MM.1S (cell line): ENCODE measurements at regions not wholly inside any gene's neighbourhood (a gene's known extent, or its start where the extent isn't known, plus 50 kb on each side); places are given as distances from the start of the nearest gene placed in this dataset.

ENCODE experiments used
- DNase-seq: peaks from one replicate; pipeline ENCODE4 v3.0.0-alpha.2; 2015
- H2AFZ ChIP-seq: fragments of 300-600 bp; sonication (generic); 2 replicates; pipeline ENCODE4 v1.6.0; 2016; ENCODE audit warnings: antibody characterized with exemption, low read length
- H3F3A ChIP-seq: fragments of 300-600 bp; sonication (generic); 2 replicates; pipeline ENCODE4 v1.6.1; 2016; ENCODE audit warnings: mild to moderate bottlenecking, antibody characterized with exemption, low read length, moderate library complexity, mixed read lengths; ENCODE audit not compliant: insufficient read depth
- H3K27ac ChIP-seq: fragments of 300-600 bp; sonication (generic); 2 replicates; pipeline ENCODE4 v1.5.1; 2016; ENCODE audit warnings: mild to moderate bottlenecking, low read length
- H3K27me3 ChIP-seq: fragments of 300-600 bp; sonication (generic); replicated peaks from 2 replicates; pipeline ENCODE4 v1.6.0; 2016; ENCODE audit warnings: low read length; ENCODE audit not compliant: insufficient read depth
- H3K36me3 ChIP-seq: fragments of 300-600 bp; sonication (generic); replicated peaks from 2 replicates; pipeline ENCODE4 v1.6.1; 2016; ENCODE audit warnings: mild to moderate bottlenecking, low read length, mixed read lengths; ENCODE audit not compliant: insufficient read depth
- H3K4me1 ChIP-seq: fragments of 300-600 bp; sonication (generic); 2 replicates; pipeline ENCODE4 v1.6.1; 2016; ENCODE audit warnings: low read length, mixed read lengths
- H3K4me2 ChIP-seq: fragments of 300-600 bp; sonication (generic); 2 replicates; pipeline ENCODE4 v1.6.0; 2016; ENCODE audit warnings: low read depth, low read length
- H3K4me3 ChIP-seq: fragments of 300-600 bp; sonication (generic); 2 replicates; pipeline ENCODE4 v1.5.1; 2016; ENCODE audit warnings: low read length, mixed read lengths
- H3K79me2 ChIP-seq: fragments of 300-600 bp; sonication (generic); 2 replicates; pipeline ENCODE4 v1.6.1; 2016; ENCODE audit warnings: mixed run types, low read length, mixed read lengths
- H3K9ac ChIP-seq: fragments of 300-600 bp; sonication (generic); 2 replicates; pipeline ENCODE4 v1.6.1; 2016; ENCODE audit warnings: low read length, mixed read lengths
- H3K9me2 ChIP-seq: fragments of 300-600 bp; sonication (generic); replicated peaks from 2 replicates; pipeline ENCODE4 v1.6.1; 2016; ENCODE audit warnings: mild to moderate bottlenecking, low read length, mixed read lengths; ENCODE audit not compliant: insufficient read depth
- H3K9me3 ChIP-seq: fragments of 300-600 bp; sonication (generic); replicated peaks from 2 replicates; pipeline ENCODE4 v1.6.1; 2016; ENCODE audit warnings: mild to moderate bottlenecking, low read length, mixed read lengths; ENCODE audit not compliant: insufficient read depth
- H4K20me1 ChIP-seq: fragments of 300-600 bp; sonication (generic); 2 replicates; pipeline ENCODE4 v1.6.1; 2016; ENCODE audit warnings: mild to moderate bottlenecking, low read length, moderate library complexity, mixed read lengths; ENCODE audit not compliant: insufficient read depth
- EZH2 ChIP-seq: fragments of 300-600 bp; sonication (generic); optimal IDR thresholded peaks from 2 replicates; pipeline ENCODE3; 2017; ENCODE audit warnings: low read depth, mild to moderate bottlenecking, antibody characterized with exemption, low read length, mixed read lengths
- EZH2phosphoT487 ChIP-seq: fragments of 300-600 bp; sonication (generic); IDR thresholded peaks from 2 replicates; pipeline ENCODE4 v1.6.1; 2018; ENCODE audit warnings: antibody characterized with exemption, low read length
- TF ChIP-seq, protein P1 (sequence below): fragments of 300-600 bp; sonication (generic); IDR thresholded peaks from 2 replicates; pipeline ENCODE4 v1.5.1; 2016; ENCODE audit warnings: antibody characterized with exemption, low read length, mixed read lengths

DNA sequence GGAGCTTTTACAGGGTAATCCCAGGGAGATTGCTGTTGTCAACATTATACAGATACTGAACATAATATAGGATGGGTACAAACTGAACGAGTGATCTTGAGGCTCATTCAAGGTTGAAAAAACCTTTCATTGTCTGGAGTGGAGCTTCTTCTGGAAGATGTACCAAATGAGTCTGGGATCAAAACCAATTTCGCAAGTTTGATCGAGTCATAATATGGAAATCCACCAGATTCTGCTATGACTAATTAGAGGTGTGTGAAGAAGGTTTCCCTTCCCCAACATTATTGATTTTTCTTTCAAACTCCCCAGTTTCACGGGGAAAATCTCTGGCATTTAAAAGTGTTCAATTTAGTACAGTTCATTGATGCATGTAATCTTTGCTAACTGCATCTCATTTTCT lies 324.1 kb downstream of the ZFHX3 start:
- Histone ChIP-seq H3K36me3 (no peaks in the 10 kb centered on the region), H3K79me2 (no peaks in the 10 kb centered on the region), H3K9me2 (no peaks in the 10 kb centered on the region), H3K4me3 (no peak overlapping the region), H2AFZ (no peak overlapping the region), H3K9ac (no peak overlapping the region), H4K20me1 (no peaks in the 10 kb centered on the region), H3K27ac (no peak overlapping the region), H3F3A (no peaks in the 10 kb centered on the region), H3K4me2 (no peak overlapping the region), H3K27me3 (no peaks in the 10 kb centered on the region), H3K4me1 (no peaks in the 10 kb centered on the region), H3K9me3 (no peaks in the 10 kb centered on the region)
- TF ChIP-seq EZH2: no peak
- TF ChIP-seq, protein P1, sequence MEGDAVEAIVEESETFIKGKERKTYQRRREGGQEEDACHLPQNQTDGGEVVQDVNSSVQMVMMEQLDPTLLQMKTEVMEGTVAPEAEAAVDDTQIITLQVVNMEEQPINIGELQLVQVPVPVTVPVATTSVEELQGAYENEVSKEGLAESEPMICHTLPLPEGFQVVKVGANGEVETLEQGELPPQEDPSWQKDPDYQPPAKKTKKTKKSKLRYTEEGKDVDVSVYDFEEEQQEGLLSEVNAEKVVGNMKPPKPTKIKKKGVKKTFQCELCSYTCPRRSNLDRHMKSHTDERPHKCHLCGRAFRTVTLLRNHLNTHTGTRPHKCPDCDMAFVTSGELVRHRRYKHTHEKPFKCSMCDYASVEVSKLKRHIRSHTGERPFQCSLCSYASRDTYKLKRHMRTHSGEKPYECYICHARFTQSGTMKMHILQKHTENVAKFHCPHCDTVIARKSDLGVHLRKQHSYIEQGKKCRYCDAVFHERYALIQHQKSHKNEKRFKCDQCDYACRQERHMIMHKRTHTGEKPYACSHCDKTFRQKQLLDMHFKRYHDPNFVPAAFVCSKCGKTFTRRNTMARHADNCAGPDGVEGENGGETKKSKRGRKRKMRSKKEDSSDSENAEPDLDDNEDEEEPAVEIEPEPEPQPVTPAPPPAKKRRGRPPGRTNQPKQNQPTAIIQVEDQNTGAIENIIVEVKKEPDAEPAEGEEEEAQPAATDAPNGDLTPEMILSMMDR: no peak
- no peak for TF ChIP-seq EZH2phosphoT487
- no peak for DNase-seq

DNA sequence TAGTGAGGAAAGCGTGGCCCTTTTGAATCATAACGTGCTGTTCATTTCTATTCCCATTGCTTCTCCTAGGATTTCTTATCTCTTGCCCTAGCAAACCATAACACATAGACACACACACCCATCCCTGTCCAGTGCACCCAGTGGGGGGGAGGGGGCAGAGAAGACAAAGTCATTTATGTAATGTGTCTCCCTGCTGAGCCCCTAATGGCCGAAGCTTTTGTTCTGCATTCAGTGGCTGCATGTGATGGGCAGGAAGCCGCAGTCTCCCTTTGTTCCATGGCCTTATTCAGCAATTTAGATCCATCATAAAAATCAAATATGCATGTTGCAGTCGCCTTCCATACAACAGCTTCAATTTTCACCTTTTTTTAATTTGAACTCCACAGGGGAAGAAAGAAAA lies 325.4 kb downstream of the ZFHX3 start:
- H4K20me1 ChIP-seq: no peaks in the 10 kb centered on the region
- H3K27me3 ChIP-seq: no peaks in the 10 kb centered on the region
- H3K27ac ChIP-seq: no peak overlapping the region
- no peak for DNase-seq
- H3K4me2 ChIP-seq: no peak overlapping the region
- no peak overlapping the region for H2AFZ ChIP-seq
- no peaks in the 10 kb centered on the region for H3K79me2 ChIP-seq
- H3K4me3 ChIP-seq: no peak overlapping the region
- no peaks in the 10 kb centered on the region for H3F3A ChIP-seq
- no peaks in the 10 kb centered on the region for H3K9me3 ChIP-seq
- H3K36me3 ChIP-seq: no peaks in the 10 kb centered on the region
- no peaks in the 10 kb centered on the region for H3K4me1 ChIP-seq
- H3K9me2 ChIP-seq: no peaks in the 10 kb centered on the region
- TF ChIP-seq EZH2 (no peak), EZH2phosphoT487 (no peak)
- H3K9ac ChIP-seq: no peak overlapping the region

DNA sequence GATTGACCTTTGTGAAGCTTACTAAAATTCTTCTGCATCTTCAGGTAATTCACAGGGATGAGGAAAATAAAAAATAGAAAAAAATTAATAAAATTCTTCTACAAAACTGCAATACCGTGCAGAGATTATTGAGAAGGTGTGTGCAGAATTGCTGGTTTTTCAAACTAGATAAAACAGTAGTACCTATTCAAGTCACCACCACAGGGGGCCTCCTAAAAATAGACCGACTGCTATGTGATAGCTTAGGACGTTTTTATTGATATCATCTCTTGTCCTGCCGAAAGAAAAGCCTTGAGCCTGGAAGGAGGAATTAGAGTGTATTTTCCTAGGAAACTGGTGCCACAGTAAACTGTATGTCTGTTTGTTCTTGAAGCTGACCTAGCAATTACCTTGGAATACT lies 325.9 kb downstream of the ZFHX3 start:
- DNase-seq: no peak
- no peaks in the 10 kb centered on the region for H3K9me3 ChIP-seq
- no peak overlapping the region for H2AFZ ChIP-seq
- no peak overlapping the region for H3K27ac ChIP-seq
- H3F3A ChIP-seq: no peaks in the 10 kb centered on the region
- H3K9ac ChIP-seq: no peak overlapping the region
- no peaks in the 10 kb centered on the region for H3K4me1 ChIP-seq
- no peak overlapping the region for H3K4me3 ChIP-seq
- no peak overlapping the region for H3K4me2 ChIP-seq
- no peaks in the 10 kb centered on the region for H3K79me2 ChIP-seq
- H3K9me2 ChIP-seq: no peaks in the 10 kb centered on the region
- H3K27me3 ChIP-seq: no peaks in the 10 kb centered on the region
- no peaks in the 10 kb centered on the region for H3K36me3 ChIP-seq
- H4K20me1 ChIP-seq: no peaks in the 10 kb centered on the region
- no peak for TF ChIP-seq EZH2
- TF ChIP-seq, protein P1: no peak
- no peak for TF ChIP-seq EZH2phosphoT487

DNA sequence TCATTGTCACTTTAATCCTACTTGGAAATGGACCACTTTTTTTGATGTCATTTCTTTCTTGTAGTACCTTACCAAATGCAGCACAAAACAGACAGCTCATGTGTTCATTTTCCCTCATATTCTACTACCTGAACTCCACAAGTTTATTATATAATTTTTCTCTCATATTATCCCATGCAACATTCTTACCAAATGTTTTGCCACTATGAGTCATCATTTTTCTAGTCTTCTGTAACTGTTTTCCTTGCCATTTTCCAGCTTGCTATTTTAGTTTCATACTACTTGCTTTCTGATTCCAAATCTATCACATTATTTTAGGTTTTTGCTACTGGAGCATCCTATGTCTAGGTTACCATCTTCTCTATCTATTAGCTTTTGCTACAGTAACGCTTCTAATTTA lies 332.7 kb downstream of the ZFHX3 start:
- H3K9ac ChIP-seq: no peak overlapping the region
- H3K4me1 ChIP-seq: no peaks in the 10 kb centered on the region
- TF ChIP-seq, protein P1: no peak
- TF ChIP-seq EZH2phosphoT487 (no peak), EZH2 (no peak)

More for the DNA sequence above, 332.7 kb downstream of the ZFHX3 start:
- Histone ChIP-seq H3K79me2 (no peaks in the 10 kb centered on the region), H3K27me3 (no peaks in the 10 kb centered on the region), H3K9me2 (no peaks in the 10 kb centered on the region), H4K20me1 (no peaks in the 10 kb centered on the region), H3K4me2 (no peak overlapping the region), H3K4me3 (no peak overlapping the region), H3F3A (no peaks in the 10 kb centered on the region), H3K27ac (no peak overlapping the region), H2AFZ (no peak overlapping the region), H3K36me3 (no peaks in the 10 kb centered on the region), H3K9me3 (no peaks in the 10 kb centered on the region)
- DNase-seq: no peak
